K562 (cell line): ENCODE measurements at regions not wholly inside any gene's neighbourhood (a gene's known extent, or its start where the extent isn't known, plus 50 kb on each side); places are given as distances from the start of the nearest gene placed in this dataset.
A peak's percentile ranks its signal among the peaks of the same experiment; 100 is the strongest.

Experiments used
- ATAC-seq: fragments of 200-7000 bp; cut with Tn5 transposase; 3 replicates; pipeline ENCODE4 v1.9.1; 2020; ENCODE audit warnings: moderate library complexity
- BruUV-seq: library from RNA; stranded (reverse); fragments of 400-500 nt; replicated peaks from 2 replicates; lab custom pipeline; 2021; lab: Mats Ljungman, UMichigan
- CTCF ChIA-PET: fragments of 300-600 bp; formaldehyde crosslinking; extraction: SDS; loops from one replicate; lab custom pipeline; 2021; ENCODE audit warnings: low intra/inter-chr PET ratio; lab: Yijun Ruan, JAX
- POLR2A ChIA-PET: fragments of 300-600, 350-650 bp; sonication (Branson Sonifier 250); formaldehyde crosslinking; extraction: SDS; loops from one replicate; lab custom pipeline; 2021; ENCODE audit warnings: antibody characterized with exemption, inconsistent platforms; lab: Yijun Ruan, JAX
- DNase-seq, 4 experiments: peaks; one replicate each; pipeline versions ENCODE4 v3.0.0 to v3.0.0-alpha.2; 2011 to 2018; ENCODE audit warnings: low spot score in 3 of 4, mixed read lengths in 3 of 4; ENCODE audit errors: extremely low read depth in 1 of 4
- FAIRE-seq: peaks from 2 replicates; lab custom pipeline; 2011; peaks lifted over from hg19 to GRCh38; lab: Jason Lieb, UNC
- H2AFZ ChIP-seq: 2 replicates; pipeline ENCODE4 v1.6.0; 2011; ENCODE audit warnings: low read depth, low read length, control low read depth, inconsistent platforms
- H3K27ac ChIP-seq: fragments of 200-600 bp; 3 replicates; pipeline ENCODE4 v1.8.0; 2011; ENCODE audit warnings: low read depth, mild to moderate bottlenecking, control low read depth, inconsistent platforms, low read length, moderate library complexity, mixed read lengths; ENCODE audit errors: extremely low read depth
- H3K27me3 ChIP-seq, 2 experiments: fragments of 300-600 bp in 1 of 2; 2 replicates in 1 of 2; 3 replicates in 1 of 2; pipeline versions ENCODE4 v1.6.0 to v1.8.0; 2011; ENCODE audit warnings: inconsistent platforms in 2 of 2, low read length in 2 of 2, mild to moderate bottlenecking in 1 of 2, mixed read lengths in 1 of 2, moderate library complexity in 1 of 2; ENCODE audit not compliant: control insufficient read depth in 2 of 2, insufficient read depth in 2 of 2
- H3K36me3 ChIP-seq: fragments of 300-600 bp; 3 replicates; pipeline ENCODE4 v1.8.0; 2011; ENCODE audit warnings: mild to moderate bottlenecking, low read length, inconsistent platforms; ENCODE audit not compliant: control insufficient read depth, insufficient read depth
- H3K4me1 ChIP-seq, 2 experiments: fragments of 200-600 bp in 1 of 2; replicated peaks in 1 of 2; 2 replicates in 1 of 2; 3 replicates in 1 of 2; pipeline versions ENCODE4 v1.5.1 to v1.8.0; 2011; ENCODE audit warnings: inconsistent platforms in 2 of 2, low read length in 2 of 2, mild to moderate bottlenecking in 1 of 2, mixed read lengths in 1 of 2, moderate library complexity in 1 of 2; ENCODE audit not compliant: control insufficient read depth in 2 of 2, insufficient read depth in 2 of 2
- H3K4me2 ChIP-seq: 2 replicates; pipeline ENCODE4 v1.6.1; 2011; ENCODE audit warnings: low read length, control low read depth, inconsistent platforms, mixed read lengths; ENCODE audit not compliant: insufficient read depth
- H3K4me3 ChIP-seq: fragments of 200-600 bp; sonication (generic), shearing (Covaris generic); 2 replicates; pipeline ENCODE4 v1.5.1; 2016; ENCODE audit warnings: control low read depth, inconsistent platforms
- H3K79me2 ChIP-seq: fragments of 200-600 bp; 3 replicates; pipeline ENCODE4 v1.8.0; 2011; ENCODE audit warnings: low read length, inconsistent platforms; ENCODE audit not compliant: control insufficient read depth, insufficient read depth
- H3K9ac ChIP-seq, 2 experiments: 2 replicates each; pipeline versions ENCODE4 v1.6.0 to v1.6.1; 2011; ENCODE audit warnings: low read depth in 2 of 2, low read length in 2 of 2, control low read depth in 1 of 2, inconsistent platforms in 1 of 2, mild to moderate bottlenecking in 1 of 2, mixed read lengths in 1 of 2; ENCODE audit not compliant: insufficient read depth in 1 of 2
- H3K9me1 ChIP-seq: one replicate; pipeline ENCODE4 v1.6.0; 2011; ENCODE audit warnings: inconsistent platforms, mild to moderate bottlenecking, low read length, moderate library complexity; ENCODE audit not compliant: control insufficient read depth, insufficient read depth
- H3K9me3 ChIP-seq: replicated peaks from 2 replicates; pipeline ENCODE4 v1.5.1; 2011; ENCODE audit warnings: low read depth, low read length, inconsistent platforms; ENCODE audit not compliant: control insufficient read depth, insufficient read depth
- H4K20me1 ChIP-seq: replicated peaks from 2 replicates; pipeline ENCODE4 v1.6.1; 2011; ENCODE audit warnings: low read length, inconsistent platforms, mixed read lengths; ENCODE audit not compliant: control insufficient read depth, insufficient read depth
- CEBPB ChIP-seq: fragments of 450-650 bp; IDR thresholded peaks from 2 replicates; pipeline ENCODE4 v1.6.1; 2016; ENCODE audit warnings: missing genetic modification characterization, missing compliant biosample characterization
- CEBPG ChIP-seq, 3 experiments: fragments of 200-800 bp in 1 of 3; sonication (Bioruptor generic) in 1 of 3; sonication (generic) in 1 of 3; formaldehyde crosslinking in 1 of 3; IDR thresholded peaks in 2 of 3; conservative IDR thresholded peaks in 1 of 3; 2 replicates each; pipeline versions ENCODE4 v1.6.1 to v1.8.0; 2016 to 2022; ENCODE audit warnings: missing compliant biosample characterization in 2 of 3, missing genetic modification characterization in 2 of 3, mild to moderate bottlenecking in 1 of 3, missing genetic modification reagents in 1 of 3
- DLX4 ChIP-seq: fragments of 250-450 bp; sonication (Bioruptor Pico); IDR thresholded peaks from 2 replicates; pipeline ENCODE4 v1.6.1; 2021; ENCODE audit warnings: mild to moderate bottlenecking
- EZH2 ChIP-seq: IDR thresholded peaks from 2 replicates; pipeline ENCODE4 v1.6.1; 2012; ENCODE audit warnings: low read depth, mild to moderate bottlenecking, inconsistent platforms, low read length, borderline replicate concordance
- FOXA3 ChIP-seq, 2 experiments: fragments of 450-650 bp in 1 of 2; sonication (generic) in 1 of 2; formaldehyde crosslinking; IDR thresholded peaks in 1 of 2; conservative IDR thresholded peaks in 1 of 2; 2 replicates each; pipeline versions ENCODE4 v1.4.0 to v1.8.0; 2020 to 2022; ENCODE audit warnings: mild to moderate bottlenecking in 2 of 2, missing genetic modification reagents in 1 of 2
- POLR2G ChIP-seq: fragments of 200-400 bp; formaldehyde crosslinking; IDR thresholded peaks from 2 replicates; pipeline ENCODE4 v1.6.1; 2017; ENCODE audit warnings: low read depth, mild to moderate bottlenecking, antibody characterized with exemption, low read length, moderate library complexity
- RHOXF2B ChIP-seq: fragments of 250-450 bp; sonication (Bioruptor Pico); conservative IDR thresholded peaks from 2 replicates; pipeline ENCODE4 v1.5.1; 2021
- YY1 ChIP-seq, 3 experiments: IDR thresholded peaks; 2 replicates each; pipeline ENCODE4 v1.6.1; 2011; ENCODE audit warnings: low read length in 2 of 3, mild to moderate bottlenecking in 2 of 3, moderate library complexity in 2 of 3, borderline replicate concordance in 1 of 3, control low read depth in 1 of 3, low read depth in 1 of 3; ENCODE audit not compliant: insufficient read depth in 3 of 3, insufficient replicate concordance in 2 of 3, control insufficient read depth in 1 of 3, insufficient read length in 1 of 3; ENCODE audit errors: extremely low read depth in 1 of 3
- ZNF398 ChIP-seq: fragments of 250-450 bp; sonication (Bioruptor Pico); IDR thresholded peaks from 2 replicates; pipeline ENCODE4 v1.8.0; 2021; ENCODE audit warnings: moderate library complexity, mild to moderate bottlenecking, inconsistent platforms
- WGBS: fragments of 100-300 bp; shearing (Covaris generic); methylation state at CpG from one replicate; pipeline ENCODE4 v1.1.6; 2016; ENCODE audit warnings: low coverage, mixed read lengths; ENCODE audit not compliant: insufficient coverage; ENCODE audit errors: missing lambda C conversion rate; 5-methylcytosine and 5-hydroxymethylcytosine counted together
- in situ Hi-C: fragments of 300-500 bp; cut with MboI; formaldehyde crosslinking; loops from 4 replicates; pipeline ENCODE4 v1.15.0; 2018; ENCODE audit warnings: inconsistent platforms, mixed read lengths
- intact Hi-C: fragments of 100-400 bp; cut with micrococcal nuclease; formaldehyde crosslinking; loops from 2 replicates; pipeline ENCODE4 v1.14.2; 2022

GRCh38 chr3:177842743-177843734 is 645.8 kb upstream of the TBL1XR1 start:
- WGBS = 9% methylated on average over 8 of the region's 8 CpGs

More at GRCh38 chr3:177842743-177843734, 645.8 kb upstream of the TBL1XR1 start:
- Histone ChIP-seq H3K36me3 (no peaks in the 10 kb centered on the region), H3K79me2 (no peaks in the 10 kb centered on the region), H3K4me1 (no peaks in the 10 kb centered on the region; a peak in 1 of 5 replicates), H3K27me3 (peaks cover 0 to 5% of the 10 kb centered on the region in 2 experiments; a peak in 1 of 5 replicates), H3K9me1 (no peaks in the 10 kb centered on the region), H3K9ac (no peak overlapping the region), H3K4me3 (no peak overlapping the region), H3K9me3 (no peaks in the 10 kb centered on the region), H2AFZ (no peak overlapping the region), H3K27ac (no peak overlapping the region), H4K20me1 (no peaks in the 10 kb centered on the region), H3K4me2 (no peak overlapping the region)
- DNase-seq (no peak), FAIRE-seq (no peak), ATAC-seq (no peak)
- no TSS peak for BruUV-seq
- TF ChIP-seq CEBPG (CRISPR knock-in tag; IDR thresholded peaks at IDR 0.05) = no peak
- TF ChIP-seq CEBPG (tag; conservative IDR thresholded peaks at IDR 0.05 in 1 of 2, IDR thresholded peaks at IDR 0.05 in 1 of 2) = peak; percentile 28 to 75; a peak in 2 of 4 replicates
- no peak for TF ChIP-seq FOXA3 (CRISPR knock-in tag; conservative IDR thresholded peaks at IDR 0.05 in 1 of 2, IDR thresholded peaks at IDR 0.05 in 1 of 2)
- TF ChIP-seq CEBPB (tag) = peak; percentile 66
- TF ChIP-seq YY1 (IDR thresholded peaks at IDR 0.05; ENCODE audit: borderline replicate concordance in 1 of 3, control insufficient read depth in 1 of 3, extremely low read depth in 1 of 3, insufficient read depth in 3 of 3, insufficient read length in 1 of 3, insufficient replicate concordance in 2 of 3, low read depth in 1 of 3, low read length in 2 of 3) = no peak
- no peak for TF ChIP-seq ZNF398 (CRISPR knock-in tag)
- TF ChIP-seq POLR2G = no peak
- no peak for TF ChIP-seq DLX4 (CRISPR knock-in tag)
- TF ChIP-seq EZH2 = no peak
- no peak for TF ChIP-seq RHOXF2B (CRISPR knock-in tag)
- in situ Hi-C loops = no loop called here
- intact Hi-C loops = no loop called here
- CTCF ChIA-PET = no interaction called here
- POLR2A ChIA-PET = interaction anchor here (0.9 kb wide), 1 partner anchor 24 kb away, joined by 3 read pairs; no protein-coding TSS in a partner anchor
